IPS-15b (cell line): ENCODE measurements at regions not wholly inside any gene's neighbourhood (a gene's known extent, or its start where the extent isn't known, plus 50 kb on each side); places are given as distances from the start of the nearest gene placed in this dataset.

Source experiments
- H3K27me3 ChIP-seq: one replicate; pipeline ENCODE4 v1.6.1; 2013; ENCODE audit warnings: low read length; ENCODE audit not compliant: control insufficient read depth, insufficient read depth
- H3K36me3 ChIP-seq: one replicate; pipeline ENCODE4 v1.6.1; 2013; ENCODE audit warnings: low read length; ENCODE audit not compliant: control insufficient read depth, insufficient read depth
- H3K4me1 ChIP-seq: one replicate; pipeline ENCODE4 v1.6.1; 2013; ENCODE audit warnings: mild to moderate bottlenecking, low read length; ENCODE audit not compliant: control insufficient read depth, insufficient read depth
- H3K4me3 ChIP-seq: one replicate; pipeline ENCODE4 v1.5.1; 2013; ENCODE audit warnings: low read depth, low read length
- H3K9ac ChIP-seq: one replicate; pipeline ENCODE4 v1.6.1; 2013; ENCODE audit warnings: low read depth, mild to moderate bottlenecking, low read length
- H3K9me3 ChIP-seq: one replicate; pipeline ENCODE4 v1.6.1; 2013; ENCODE audit warnings: mild to moderate bottlenecking, low read length; ENCODE audit not compliant: control insufficient read depth, insufficient read depth

- Histone ChIP-seq H3K9me3 (no peaks in the 10 kb centered on the region), H3K36me3 (no peaks in the 10 kb centered on the region), H3K4me3 (no peak overlapping the region), H3K9ac (no peak overlapping the region), H3K27me3 (no peaks in the 10 kb centered on the region), H3K4me1 (no peaks in the 10 kb centered on the region)
Observed at GRCh38 chr6:40973304-40973703, 65.7 kb downstream of the UNC5CL start.

GRCh38 chr6:40972814-40973213 lies 66.2 kb downstream of the UNC5CL start:
- H3K4me3 ChIP-seq = no peak overlapping the region
- H3K9me3 ChIP-seq = no peaks in the 10 kb centered on the region
- no peaks in the 10 kb centered on the region for H3K36me3 ChIP-seq
- H3K9ac ChIP-seq = no peak overlapping the region
- no peaks in the 10 kb centered on the region for H3K4me1 ChIP-seq
- H3K27me3 ChIP-seq = no peaks in the 10 kb centered on the region

GRCh38 chr6:40972190-40972589 lies 66.8 kb downstream of the UNC5CL start:
- Histone ChIP-seq H3K9ac (no peak overlapping the region), H3K4me1 (no peaks in the 10 kb centered on the region), H3K27me3 (no peaks in the 10 kb centered on the region), H3K36me3 (no peaks in the 10 kb centered on the region), H3K4me3 (no peak overlapping the region), H3K9me3 (no peaks in the 10 kb centered on the region)

- H3K9ac ChIP-seq = no peak overlapping the region
- H3K36me3 ChIP-seq = no peaks in the 10 kb centered on the region
- no peaks in the 10 kb centered on the region for H3K4me1 ChIP-seq
- H3K27me3 ChIP-seq = no peaks in the 10 kb centered on the region
- H3K4me3 ChIP-seq = no peak overlapping the region
- H3K9me3 ChIP-seq = no peaks in the 10 kb centered on the region
Observed at GRCh38 chr6:40968620-40969164, 70.3 kb downstream of the UNC5CL start.

- Histone ChIP-seq H3K4me1 (no peaks in the 10 kb centered on the region), H3K9me3 (no peaks in the 10 kb centered on the region), H3K9ac (no peak overlapping the region), H3K4me3 (no peak overlapping the region), H3K36me3 (no peaks in the 10 kb centered on the region), H3K27me3 (no peaks in the 10 kb centered on the region)
Observed at GRCh38 chr6:40966860-40967259, 72.2 kb downstream of the UNC5CL start.

GRCh38 chr6:40965046-40965445 lies 74.0 kb downstream of the UNC5CL start:
- no peak overlapping the region for H3K4me3 ChIP-seq
- H3K9ac ChIP-seq = no peak overlapping the region
- no peaks in the 10 kb centered on the region for H3K9me3 ChIP-seq
- H3K27me3 ChIP-seq = no peaks in the 10 kb centered on the region
- H3K4me1 ChIP-seq = no peaks in the 10 kb centered on the region
- no peaks in the 10 kb centered on the region for H3K36me3 ChIP-seq

GRCh38 chr6:40963019-40963418 lies 76.0 kb downstream of the UNC5CL start:
- Histone ChIP-seq H3K9ac (no peak overlapping the region), H3K36me3 (no peaks in the 10 kb centered on the region), H3K4me1 (no peaks in the 10 kb centered on the region), H3K9me3 (no peaks in the 10 kb centered on the region), H3K27me3 (no peaks in the 10 kb centered on the region), H3K4me3 (no peak overlapping the region)

GRCh38 chr6:40962241-40962640 lies 76.8 kb downstream of the UNC5CL start:
- Histone ChIP-seq H3K4me1 (no peaks in the 10 kb centered on the region), H3K9ac (no peak overlapping the region)

GRCh38 chr6:40961831-40962230 lies 77.2 kb downstream of the UNC5CL start:
- Histone ChIP-seq H3K9me3 (no peaks in the 10 kb centered on the region), H3K9ac (no peak overlapping the region), H3K4me3 (no peak overlapping the region), H3K4me1 (no peaks in the 10 kb centered on the region), H3K27me3 (no peaks in the 10 kb centered on the region), H3K36me3 (no peaks in the 10 kb centered on the region)

More at GRCh38 chr6:40962241-40962640, 76.8 kb downstream of the UNC5CL start:
- Histone ChIP-seq H3K4me3 (no peak overlapping the region), H3K27me3 (no peaks in the 10 kb centered on the region), H3K9me3 (no peaks in the 10 kb centered on the region), H3K36me3 (no peaks in the 10 kb centered on the region)

- H3K4me3 ChIP-seq = no peak overlapping the region
- no peaks in the 10 kb centered on the region for H3K9me3 ChIP-seq
- no peaks in the 10 kb centered on the region for H3K36me3 ChIP-seq
- H3K4me1 ChIP-seq = no peaks in the 10 kb centered on the region
- H3K27me3 ChIP-seq = no peaks in the 10 kb centered on the region
- H3K9ac ChIP-seq = no peak overlapping the region
Observed at GRCh38 chr6:40960742-40961430, 78.1 kb downstream of the UNC5CL start.

GRCh38 chr6:40959781-40960327 lies 79.2 kb downstream of the UNC5CL start:
- Histone ChIP-seq H3K4me3 (no peak overlapping the region), H3K9ac (no peak overlapping the region), H3K9me3 (no peaks in the 10 kb centered on the region), H3K27me3 (no peaks in the 10 kb centered on the region), H3K4me1 (no peaks in the 10 kb centered on the region), H3K36me3 (no peaks in the 10 kb centered on the region)

- no peak overlapping the region for H3K4me3 ChIP-seq
- H3K9ac ChIP-seq = no peak overlapping the region
- no peaks in the 10 kb centered on the region for H3K36me3 ChIP-seq
- no peaks in the 10 kb centered on the region for H3K9me3 ChIP-seq
- no peaks in the 10 kb centered on the region for H3K4me1 ChIP-seq
- H3K27me3 ChIP-seq = no peaks in the 10 kb centered on the region
Observed at GRCh38 chr6:40958738-40959137, 80.3 kb downstream of the UNC5CL start.
